HK-2 (cell line): ENCODE measurements at regions not wholly inside any gene's neighbourhood (a gene's known extent, or its start where the extent isn't known, plus 50 kb on each side); places are given as distances from the start of the nearest gene placed in this dataset.

ENCODE experiments used
- DNase-seq: peaks from one replicate; pipeline ENCODE4 v3.0.0-alpha.2; 2018; ENCODE audit not compliant: unreplicated experiment

DNA sequence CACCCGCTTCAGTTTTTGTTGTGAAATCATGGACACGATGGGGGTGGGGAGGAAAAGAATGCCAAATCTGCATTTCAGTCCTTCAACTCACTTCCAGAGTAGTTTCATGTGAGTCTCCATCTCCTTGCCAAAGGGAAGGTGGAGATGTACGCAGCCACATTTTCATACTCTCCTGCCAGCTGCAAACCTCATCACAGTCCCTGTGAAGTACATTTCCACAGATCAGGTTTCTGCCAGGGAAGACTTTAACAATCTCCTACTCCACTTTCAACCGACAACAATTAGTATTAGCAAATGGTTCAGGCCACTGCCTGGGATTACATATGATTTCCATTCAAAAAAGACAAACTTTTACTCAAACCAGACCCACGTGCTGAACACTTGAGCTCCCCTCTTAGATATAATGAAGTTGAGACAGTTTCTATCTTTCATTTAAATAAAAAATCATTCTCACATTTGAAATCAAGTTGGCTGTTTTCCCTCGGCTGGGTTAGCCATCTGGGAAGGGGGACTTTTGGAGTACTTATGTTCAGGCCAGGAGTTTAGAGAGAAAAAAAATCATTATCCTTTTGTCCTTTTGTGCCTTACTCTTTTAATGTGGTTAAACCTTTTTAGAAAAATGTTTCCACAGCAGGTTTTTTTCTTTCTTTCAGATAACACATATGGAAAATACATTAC lies 51.0 kb upstream of the CEP162 start:
- no peak for DNase-seq
